Fibroblast of skin of scalp (primary cell): ENCODE measurements at regions not wholly inside any gene's neighbourhood (a gene's known extent, or its start where the extent isn't known, plus 50 kb on each side); places are given as distances from the start of the nearest gene placed in this dataset.

ENCODE experiments used
- DNase-seq: peaks from one replicate; pipeline ENCODE4 v3.0.0-alpha.2; 2013

DNA sequence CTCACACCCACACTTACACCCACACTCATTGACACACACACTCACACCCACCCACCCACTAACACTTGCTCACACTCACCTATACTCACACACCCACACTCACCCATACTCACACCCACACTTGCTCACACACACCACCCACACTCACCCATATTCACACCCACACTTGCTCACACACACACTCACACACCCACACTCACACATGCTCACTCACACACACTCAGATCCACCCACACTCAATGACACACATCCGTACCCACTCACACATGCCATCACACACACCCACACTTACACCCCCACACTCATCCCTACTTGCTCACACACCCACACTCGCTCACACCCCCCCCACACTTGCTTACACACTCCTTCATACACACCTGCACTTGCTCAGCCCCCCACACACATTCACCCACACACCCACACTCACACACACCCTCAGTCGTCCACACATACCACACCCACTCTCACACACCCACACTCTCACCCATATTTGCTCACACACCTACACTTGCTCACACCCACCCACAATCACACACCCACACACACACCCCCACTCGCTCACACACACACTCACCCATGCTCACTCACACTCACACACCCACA is 321.1 kb upstream of the N4BP1 start:
- no peak for DNase-seq

DNA sequence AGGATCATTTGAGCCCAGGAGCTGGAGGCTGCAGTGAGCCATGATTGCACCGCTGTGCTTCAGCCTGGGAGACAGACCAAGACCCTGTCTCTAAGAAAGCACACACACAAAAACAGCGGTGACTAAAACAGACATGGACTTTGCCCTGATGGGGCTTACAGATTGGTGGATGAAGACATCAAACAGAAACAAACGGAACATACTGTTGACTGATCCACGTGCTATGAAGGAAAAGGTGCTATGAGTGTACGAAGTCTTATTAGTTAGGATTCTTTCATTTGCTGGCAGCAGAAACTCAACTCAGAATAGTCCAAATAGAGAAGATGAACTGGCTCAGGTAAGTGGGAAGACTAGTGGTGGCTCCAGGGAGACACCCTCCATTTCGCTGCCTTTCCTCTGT is 309.8 kb upstream of the N4BP1 start:
- no peak for DNase-seq

DNA sequence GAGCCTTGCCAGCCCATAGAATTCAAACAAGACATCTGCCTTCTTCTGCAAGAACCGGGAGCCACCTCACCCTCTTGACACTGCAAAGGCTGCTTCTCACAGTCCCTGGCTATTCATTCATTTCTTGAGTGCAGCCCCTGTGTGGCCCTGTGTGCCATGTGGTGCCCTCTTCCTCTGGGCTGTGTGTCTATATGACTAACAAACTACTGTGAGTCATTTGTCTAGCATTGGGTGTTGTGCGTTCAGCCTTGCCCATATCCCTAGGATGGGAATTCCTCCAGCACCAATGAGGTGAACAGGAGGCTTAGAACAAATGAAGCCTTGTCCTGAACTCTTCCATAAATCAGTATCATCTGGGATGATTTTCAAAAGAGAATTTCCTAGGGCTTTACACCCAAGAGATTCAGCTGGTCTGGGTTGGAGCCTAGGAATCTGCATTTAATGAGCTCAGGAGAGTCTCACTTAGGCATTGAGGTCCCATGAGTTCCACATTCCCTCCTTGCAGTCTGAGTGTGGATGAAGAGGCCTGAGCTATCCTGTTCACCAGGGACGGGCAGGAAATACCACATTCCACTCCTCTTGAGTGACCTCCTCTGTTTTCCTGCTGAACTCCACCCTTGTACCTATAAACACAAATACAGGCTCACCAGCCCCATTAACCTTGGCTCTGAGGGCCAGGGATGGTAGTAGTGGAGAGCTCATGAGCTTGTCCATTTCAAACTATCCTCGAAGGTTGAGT is 308.7 kb upstream of the N4BP1 start:
- no peak for DNase-seq

DNA sequence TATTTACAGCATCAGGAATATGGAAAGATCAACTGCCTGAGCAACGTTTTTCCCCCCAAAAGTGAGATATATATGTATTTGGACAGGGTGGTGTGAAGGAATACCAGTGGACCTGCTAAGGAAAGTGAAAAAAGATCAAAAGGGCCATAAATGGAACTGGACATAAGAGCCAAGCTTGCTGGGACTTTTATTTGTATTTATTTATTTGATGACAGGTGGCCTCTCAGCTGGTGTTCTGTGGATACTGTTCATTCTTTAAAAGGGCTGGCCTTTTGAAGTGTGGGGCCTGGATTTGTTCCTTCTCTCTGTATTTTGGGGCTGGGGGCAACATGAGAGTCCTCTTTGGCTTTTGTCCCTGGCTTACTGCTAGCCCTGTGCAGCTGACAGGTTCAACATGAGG is 306.6 kb upstream of the N4BP1 start:
- no peak for DNase-seq

DNA sequence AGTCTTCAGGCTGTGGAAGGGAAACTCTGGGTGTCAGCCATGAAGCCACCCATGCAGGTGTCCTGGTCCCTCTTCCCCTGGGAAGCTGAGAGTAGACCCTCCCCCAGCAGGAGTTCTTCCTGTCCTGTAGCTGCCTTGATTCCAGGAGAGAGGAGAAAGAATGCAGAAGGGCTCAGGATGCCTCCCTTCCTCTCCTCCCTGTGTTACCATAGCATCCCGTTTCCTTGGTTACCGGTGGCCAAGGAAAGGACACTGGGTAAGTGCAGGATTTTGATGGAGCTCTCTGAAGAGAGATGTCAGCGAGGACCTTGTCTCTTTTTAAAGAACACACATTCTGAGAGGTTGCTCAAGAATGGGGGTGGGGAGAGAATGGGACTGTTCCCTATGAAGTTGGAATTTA is 304.1 kb upstream of the N4BP1 start:
- no peak for DNase-seq

DNA sequence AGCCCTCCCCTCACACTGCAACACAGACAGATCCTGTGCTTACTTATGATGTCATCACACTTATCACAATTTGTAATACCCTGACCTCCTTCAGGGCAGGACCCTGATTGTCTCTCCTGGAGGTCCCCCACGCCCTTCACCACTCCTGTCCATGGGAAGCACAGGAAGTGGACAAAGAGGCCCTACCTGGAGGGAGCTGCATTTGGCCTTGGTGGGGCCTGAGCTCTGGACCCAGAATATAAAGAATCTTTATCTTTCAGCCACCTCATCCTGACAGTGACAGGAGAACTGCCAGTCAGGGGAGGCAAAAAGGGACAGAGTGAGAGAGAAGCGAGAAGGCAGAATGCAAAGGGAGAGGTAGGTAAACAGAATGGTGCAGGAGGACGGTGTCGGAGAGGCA is 303.4 kb upstream of the N4BP1 start:
- DNase-seq, result no peak

DNA sequence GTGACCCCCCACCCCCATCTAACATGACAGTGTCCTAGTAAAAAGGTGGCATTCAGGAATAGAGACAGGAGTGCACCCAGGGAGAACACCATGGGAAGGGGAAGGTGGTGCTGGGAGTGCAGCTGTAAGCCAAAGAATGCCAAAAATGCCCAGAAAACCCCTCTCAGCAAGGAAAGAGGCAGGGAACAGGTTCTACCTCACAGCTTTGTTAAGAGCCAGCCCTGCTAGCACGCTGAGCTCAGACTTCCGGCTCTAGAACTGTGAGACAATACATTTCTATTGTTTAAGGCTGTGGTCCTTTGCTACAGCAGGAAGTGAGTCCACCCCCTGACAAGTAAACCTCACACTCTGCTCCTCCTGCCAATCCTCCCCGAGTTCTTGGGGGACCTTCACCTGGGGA is 302.4 kb upstream of the N4BP1 start:
- no peak for DNase-seq

DNA sequence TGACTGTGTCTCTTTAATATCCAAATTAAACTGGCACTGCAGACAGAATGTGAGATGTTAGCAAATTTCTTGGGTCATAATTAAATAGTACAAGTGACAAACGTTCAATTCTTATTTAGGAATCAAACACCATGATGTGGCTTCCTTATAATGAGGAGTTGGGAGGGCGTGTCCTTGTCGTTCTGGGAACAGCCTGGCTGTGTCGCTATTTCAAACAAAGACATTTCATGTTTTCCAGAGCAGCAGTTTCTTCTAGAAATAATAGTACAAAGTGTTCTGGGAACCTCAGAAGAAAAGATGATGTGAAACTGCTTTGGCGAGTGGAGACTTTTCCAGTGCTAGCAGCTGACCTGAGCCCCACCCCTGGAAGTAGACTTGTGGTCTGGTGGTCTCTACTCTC is 301.7 kb upstream of the N4BP1 start:
- no peak for DNase-seq

DNA sequence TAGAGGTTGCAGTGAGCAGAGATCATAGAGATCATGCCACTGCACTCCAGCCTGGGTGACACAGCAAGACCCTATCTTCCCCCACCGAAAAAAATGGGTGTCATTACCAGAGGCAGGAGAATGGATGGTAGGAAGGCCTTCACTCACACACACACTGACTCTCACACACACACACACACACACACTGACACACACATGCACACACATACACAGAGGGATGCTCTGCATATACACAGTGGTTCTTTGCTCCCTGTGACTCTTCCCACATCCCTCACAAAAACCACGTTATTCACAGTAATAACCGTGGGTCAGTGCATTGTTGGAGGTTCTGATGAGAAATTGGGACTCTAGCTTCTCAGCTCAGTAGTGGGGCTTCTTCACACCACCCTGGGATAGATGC is 300.2 kb upstream of the N4BP1 start:
- no peak for DNase-seq

DNA sequence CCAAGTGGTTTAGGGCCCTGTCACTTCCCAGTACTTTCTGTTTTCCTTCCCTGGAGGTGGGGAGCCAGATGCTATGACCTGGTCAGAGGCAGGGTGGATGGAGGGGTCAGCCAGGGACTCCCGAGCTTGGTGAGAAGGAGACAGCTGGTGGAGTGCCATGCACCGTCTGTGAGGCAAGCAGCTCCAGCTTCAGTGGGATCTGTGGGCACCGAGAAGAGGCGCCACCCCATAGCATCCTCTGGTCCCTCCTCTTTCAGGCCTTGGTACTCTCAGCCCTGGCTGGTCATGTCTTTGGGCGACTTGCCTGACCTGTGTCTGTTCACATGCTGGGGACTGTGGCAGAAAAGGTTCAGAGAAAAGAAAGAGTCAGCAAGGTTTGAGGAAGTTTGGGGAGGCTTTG is 299.3 kb upstream of the N4BP1 start:
- no peak for DNase-seq

DNA sequence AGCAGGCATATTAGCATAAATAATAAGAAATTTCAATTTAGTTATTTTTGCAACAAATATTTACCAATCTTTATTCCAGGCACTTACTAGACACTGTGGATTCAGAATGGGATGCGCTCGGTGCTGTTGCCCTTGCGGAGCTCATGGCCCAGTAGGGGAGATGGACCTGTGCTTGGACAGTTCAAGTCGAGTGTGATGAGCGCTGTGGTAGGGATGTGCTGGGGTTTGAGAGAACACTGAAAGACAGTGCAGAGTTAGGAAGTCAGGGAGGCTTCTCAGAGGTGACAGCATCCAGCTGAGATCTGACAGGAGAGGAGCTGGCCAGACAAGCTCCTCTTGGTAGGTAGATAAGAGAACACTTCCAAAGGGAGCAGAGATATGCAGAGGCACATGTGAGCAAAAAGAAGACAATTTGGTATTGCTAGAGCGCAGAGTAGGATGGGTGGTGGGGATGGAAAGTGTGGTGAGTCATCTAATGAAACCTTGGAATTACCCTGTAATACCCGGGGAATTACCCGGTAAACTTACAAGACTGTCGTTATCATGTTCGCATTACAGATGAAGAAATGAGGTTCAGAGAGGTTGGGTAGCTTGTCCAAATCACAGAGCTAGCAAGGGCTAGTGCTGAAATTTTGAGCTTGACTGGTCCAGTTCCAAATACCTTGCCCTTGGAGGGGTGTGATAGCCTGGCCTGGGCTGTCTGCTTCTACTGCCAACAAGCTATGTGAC is 298.1 kb upstream of the N4BP1 start:
- DNase-seq, result no peak

DNA sequence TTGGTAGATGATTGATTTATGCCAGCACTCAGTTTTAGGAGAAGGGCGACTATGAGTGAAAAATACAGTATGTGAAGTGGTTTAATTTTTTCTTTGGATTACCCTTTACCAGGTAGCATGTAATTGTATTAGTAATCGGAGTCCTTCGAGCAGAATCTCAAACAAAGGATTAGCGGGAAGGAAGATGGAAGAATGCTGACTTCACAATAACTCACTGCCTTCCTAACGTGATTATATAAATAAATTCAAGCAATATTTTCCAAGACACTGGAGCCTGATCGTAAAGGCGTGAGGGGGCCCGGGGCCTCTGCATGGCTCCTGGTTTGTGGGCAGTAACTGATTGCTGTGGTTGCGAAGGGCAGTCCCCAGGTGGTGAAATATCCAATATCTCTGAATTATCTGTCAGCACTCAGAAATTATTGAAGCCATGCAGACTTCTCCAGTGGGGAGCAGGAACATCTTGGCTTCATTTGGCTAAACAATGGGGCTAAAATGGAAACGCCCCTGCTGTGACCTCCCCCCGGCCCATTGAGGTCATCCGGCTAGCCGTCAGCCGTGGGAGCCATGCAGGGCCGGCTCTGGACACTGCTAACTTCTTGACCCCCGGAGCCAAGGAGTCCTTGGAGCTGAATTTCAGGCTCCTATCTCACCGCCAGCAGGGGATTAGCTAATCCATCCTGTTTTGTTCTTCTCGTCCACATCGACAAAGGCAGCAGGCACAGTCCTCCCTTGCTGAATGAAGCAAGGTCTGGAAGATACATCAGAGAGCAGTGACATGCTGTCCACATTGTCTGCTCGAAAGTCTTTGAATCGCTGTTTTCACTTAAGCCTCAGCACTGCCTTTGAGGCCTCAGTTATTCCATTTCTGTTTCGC is 295.9 kb upstream of the N4BP1 start:
- no peak for DNase-seq

DNA sequence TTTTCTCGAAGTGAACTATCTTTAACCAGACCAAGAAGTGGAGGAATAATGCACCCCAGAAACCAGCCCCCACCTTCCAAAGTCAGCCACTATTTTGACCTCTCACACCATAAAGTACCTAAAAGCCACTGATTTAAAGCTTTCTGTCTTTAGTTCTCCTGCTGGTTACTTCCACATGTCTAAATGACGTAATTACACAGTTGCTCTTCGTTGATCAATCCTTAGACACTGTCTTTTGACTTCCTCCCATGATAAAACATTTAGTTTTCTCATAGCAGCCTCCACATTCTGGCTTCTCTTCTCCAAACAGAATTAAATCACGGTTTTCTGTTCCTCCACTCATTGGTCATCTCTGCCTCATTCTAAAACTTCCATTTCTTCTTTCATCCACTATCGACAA is 294.4 kb upstream of the N4BP1 start:
- no peak for DNase-seq

DNA sequence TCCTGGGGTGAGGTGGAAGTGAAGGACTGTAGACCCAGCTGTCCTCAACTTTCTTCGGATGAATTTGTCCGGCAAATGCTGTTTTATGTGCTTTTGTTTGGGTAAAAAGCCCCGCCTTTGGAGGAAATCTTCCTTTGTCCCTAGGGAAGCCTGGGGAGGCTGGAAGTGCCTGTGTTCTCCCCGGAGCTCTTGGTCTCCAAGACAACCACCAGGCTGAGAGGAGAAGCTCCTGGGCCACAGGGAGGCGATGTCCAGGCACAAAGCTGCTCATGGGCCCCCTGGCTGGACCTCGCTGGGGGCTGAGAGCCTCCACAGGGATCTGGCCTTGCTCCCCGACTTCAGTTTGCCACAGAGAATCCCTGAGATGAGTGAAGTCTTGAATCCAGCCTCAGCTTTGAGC is 293.1 kb upstream of the N4BP1 start:
- DNase-seq, result no peak

DNA sequence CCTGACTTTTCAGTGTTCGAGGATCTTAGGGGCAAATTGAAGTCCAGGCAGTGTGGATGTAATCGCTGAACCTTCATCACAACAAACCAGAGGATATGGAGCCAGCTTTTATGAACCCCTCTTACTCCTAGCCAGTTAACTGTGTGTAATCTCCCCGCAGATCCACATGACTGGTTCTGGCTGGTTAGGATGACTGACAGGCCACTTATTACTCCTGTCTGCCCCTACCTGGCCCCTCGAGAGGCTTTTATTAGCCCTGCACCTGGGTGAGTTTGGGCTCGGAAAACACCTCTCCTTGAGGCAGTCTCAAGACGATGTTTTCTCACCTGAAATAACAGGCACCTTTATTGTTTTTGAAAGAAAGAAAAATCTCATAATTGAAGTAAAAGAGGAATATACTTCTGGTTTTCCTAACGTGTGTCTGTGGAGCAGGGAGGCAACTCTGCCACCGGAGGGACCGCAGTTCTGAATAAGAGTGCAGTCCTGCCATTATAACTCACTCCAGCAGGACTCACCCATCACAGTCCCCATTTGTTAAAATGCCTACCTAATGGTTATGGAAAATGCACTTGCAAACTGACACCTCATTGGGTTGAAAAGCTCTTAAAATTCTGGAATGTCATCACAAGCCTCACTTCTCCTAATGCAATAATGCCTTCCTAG is 291.9 kb upstream of the N4BP1 start:
- DNase-seq, result no peak

DNA sequence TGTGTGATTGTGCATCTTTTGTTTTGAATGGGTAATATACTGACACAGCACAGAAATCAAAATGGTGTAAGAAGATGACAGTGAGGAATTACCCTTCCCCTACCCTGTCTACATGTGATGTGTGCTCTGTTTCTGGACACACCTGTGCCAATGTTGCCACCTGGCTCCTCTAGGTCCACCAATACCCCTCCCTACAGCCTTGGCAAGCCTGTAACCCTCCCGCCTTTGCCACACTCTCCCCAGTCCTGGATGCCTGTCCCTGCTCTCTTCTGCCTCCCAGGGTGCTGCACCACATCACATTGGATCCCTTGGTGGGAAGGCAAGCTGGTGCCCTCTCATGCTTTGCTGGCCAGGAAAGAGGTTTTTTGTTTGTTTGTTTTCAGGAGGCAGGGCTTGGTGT is 289.5 kb upstream of the N4BP1 start:
- no peak for DNase-seq

DNA sequence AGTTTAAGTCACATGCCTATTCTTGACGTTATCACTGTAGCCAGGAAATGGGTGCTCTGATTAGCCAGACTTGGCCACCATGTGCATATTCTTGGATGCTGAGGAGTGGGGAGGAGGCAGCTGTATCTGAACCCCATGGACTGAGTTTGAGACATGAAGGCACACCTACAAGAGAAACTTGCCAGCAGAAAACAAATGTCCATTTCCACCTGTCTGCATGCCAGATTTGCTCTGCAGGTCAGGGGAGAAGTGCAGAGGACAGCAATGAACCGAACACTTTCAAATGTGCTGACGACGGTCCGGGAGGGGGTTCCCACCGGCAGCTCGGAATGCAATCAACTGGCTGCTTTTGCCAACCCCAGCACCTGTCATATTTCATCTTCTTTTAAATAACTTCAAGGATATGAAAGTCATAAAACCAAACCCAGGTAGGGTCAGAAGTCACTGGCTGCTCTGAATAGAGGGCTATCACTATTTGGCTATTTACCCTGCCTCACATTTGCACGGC is 287.8 kb upstream of the N4BP1 start:
- DNase-seq, result no peak

DNA sequence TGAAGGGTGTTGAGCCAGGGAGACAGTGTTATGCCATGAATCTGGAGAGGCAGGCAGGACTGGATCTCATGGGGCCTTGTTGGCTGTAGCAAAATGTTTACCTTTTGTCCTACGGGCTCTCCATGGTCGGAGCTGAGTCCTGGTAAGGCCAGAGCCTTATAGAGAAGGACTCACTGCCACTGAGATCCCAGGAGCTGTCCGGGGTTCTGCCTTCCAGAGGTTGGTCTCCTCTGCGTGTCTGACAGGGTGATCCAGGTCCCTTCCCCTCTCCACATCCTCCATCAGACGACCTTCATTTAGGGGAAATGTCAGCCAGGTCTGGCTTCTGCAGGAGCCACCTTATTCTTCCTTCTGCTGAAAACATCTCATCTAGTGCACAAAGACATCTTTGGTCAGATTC is 285.2 kb upstream of the N4BP1 start:
- no peak for DNase-seq

DNA sequence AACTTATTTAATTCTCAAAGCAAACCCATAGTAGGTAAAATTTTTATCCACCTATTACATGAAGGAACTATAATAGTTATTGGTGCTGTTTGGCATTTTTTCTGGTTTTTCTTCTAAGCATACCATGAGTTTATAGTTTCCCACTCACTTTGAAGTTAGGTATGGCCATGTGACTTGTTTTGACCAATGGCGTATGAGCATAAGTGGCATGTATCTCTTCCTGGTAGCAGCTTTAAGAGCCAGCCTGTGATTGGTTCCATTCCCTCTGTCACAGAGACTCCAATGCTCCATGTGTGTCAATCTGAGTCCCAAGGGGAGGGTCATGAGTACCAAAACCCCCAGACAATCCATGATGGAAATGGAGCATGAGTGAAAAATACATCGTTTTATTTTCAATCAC is 282.9 kb upstream of the N4BP1 start:
- DNase-seq, result no peak

DNA sequence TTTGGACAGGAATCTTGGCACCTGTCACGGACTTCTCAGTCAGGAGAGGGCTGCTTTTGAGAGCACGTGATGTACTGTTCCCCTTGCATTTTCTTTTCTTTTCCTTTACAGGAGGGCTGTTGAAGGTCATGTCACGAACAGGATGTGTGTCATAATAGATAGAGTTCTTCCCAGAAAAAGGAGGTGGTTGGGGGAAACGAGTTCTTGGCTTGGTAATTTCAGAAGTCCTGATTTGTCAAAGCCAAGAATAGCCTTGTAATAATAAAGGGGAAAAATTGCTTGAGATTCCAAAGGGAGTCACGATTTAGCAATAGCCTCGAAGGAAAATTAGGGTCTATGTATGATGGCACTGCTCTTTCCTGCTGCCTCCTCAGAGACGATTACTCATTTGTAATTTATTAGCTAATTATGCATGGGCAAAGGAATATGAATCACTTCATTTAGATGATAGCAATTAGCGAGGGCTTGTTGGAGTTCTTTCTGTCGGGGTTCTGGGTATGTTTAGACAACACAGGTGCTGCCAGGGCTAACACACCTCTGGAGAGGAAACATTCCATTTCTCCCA is 277.7 kb upstream of the N4BP1 start:
- no peak for DNase-seq

DNA sequence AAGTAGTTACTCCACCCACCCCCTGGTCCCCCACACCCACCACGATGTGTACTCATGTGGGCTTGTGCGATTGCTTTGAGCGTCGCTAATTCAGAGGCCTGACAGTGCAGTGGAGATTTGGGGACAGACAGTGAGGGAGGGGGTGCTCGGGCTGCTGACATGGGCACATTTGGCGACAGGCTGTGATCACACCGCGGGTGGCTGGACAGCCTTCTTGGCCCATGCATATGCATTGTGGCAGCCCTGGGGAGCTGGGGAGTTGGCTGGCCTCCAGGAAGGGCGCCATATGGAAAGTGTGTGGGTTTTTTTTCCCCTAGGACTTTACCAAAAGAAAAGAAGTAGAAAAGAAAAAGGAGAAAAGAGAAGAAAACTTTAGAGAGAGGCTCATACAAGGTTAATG is 275.5 kb upstream of the N4BP1 start:
- DNase-seq, result no peak

DNA sequence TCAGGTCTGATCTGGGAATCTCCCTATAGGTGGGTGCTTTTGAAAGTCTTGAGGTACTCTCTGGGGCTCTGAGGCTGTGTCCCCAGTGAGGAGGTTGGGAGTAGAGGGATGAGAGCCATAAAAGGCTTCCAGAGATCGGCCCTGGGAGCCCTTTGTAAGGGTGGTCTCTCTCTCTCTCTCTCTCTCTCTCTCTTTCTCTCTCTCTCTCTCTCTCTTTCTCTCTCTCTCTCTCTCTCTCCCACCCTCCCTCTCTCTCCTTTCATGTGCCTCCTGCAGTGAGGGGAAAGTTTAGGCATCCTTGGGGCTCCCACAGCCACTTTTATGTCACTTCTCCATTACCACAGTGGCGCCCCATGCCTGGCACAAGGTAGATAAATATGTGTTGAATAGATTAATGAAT is 271.3 kb upstream of the N4BP1 start:
- no peak for DNase-seq
